ENCODE measurements at regions not wholly inside any gene's neighbourhood (a gene's known extent, or its start where the extent isn't known, plus 50 kb on each side); places are given as distances from the start of the nearest gene placed in this dataset.

DNA sequence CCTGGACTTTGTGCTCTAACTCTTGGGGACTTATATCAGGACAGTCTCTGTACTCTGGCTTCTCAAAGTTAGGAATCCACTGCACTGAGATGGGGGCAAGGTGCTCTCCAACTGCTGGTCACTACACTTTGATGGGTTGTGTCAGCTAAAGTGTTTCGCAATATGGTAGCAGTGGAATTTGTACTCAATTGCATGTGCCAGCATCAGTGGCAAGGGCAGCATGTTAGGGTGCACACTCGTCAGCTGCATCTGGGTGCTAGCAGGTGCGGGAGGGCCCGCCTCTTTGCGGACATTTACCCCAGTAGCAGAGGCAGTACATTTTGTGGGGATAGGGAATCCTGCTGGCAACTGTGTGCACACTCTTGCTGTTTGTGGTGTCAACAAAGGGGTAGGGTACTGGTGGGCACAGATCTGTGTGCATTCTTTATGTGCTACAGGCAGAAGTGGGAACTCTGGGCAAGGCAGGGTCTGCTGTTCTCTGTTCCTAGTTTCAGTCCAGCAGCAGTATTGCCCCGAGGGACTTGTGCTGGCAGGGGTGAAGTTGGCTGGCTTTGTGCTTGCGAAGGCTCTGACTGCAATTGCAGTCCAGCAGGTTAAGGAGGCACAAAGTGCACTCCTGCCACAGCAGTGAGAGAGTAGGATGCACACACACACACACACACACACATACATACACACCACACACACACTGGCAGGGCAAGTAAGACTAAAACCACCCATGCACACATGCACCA is 924.8 kb upstream of the CDH9 start:
- ChIA-PET CTCF (ENCODE audit: partially characterized antibody) (no interaction called here), POLR2A (ENCODE audit: partially characterized antibody) (no interaction called here)
- Histone ChIP-seq H3K23ac (ENCODE audit: insufficient read length) (no peak overlapping the region), H4K91ac (replicated peaks; ENCODE audit: insufficient read length, low read length) (no peak overlapping the region), H3K9ac (replicated peaks in 1 of 4; ENCODE audit: extremely low read depth in 1 of 4, low read depth in 3 of 4, low read length in 3 of 4) (no peak overlapping the region), H3K27me3 (replicated peaks in 1 of 4; ENCODE audit: control insufficient read depth in 3 of 4, extremely low read depth in 1 of 4, insufficient read depth in 3 of 4, low read length in 3 of 4) (no peaks in the 10 kb centered on the region), H3K79me1 (ENCODE audit: low read depth, low read length) (no peaks in the 10 kb centered on the region), H2AFZ (ENCODE audit: low read length) (no peak overlapping the region), H2BK20ac (ENCODE audit: low read length) (no peak overlapping the region), H3K23me2 (ENCODE audit: low read depth, low read length) (no peaks in the 10 kb centered on the region), H3K9me3 (ENCODE audit: insufficient read depth in 2 of 2, low read depth in 1 of 2, low read length in 1 of 2) (peaks cover 9 to 12% of the 10 kb centered on the region in 2 experiments; a peak in 3 of 4 replicates), H2BK120ac (replicated peaks; ENCODE audit: low read depth, low read length) (no peak overlapping the region), H4K5ac (ENCODE audit: insufficient read length, low read depth, low read length) (no peak overlapping the region), H2BK12ac (ENCODE audit: low read depth, low read length) (no peak overlapping the region), H3K4ac (replicated peaks; ENCODE audit: insufficient read length, low read depth, low read length) (no peak overlapping the region), H3K27ac (ENCODE audit: low read depth, low read length) (no peak overlapping the region), H3K18ac (ENCODE audit: extremely low read depth, low read length) (no peak overlapping the region), H3K14ac (ENCODE audit: insufficient read length) (no peak overlapping the region), H2AK5ac (ENCODE audit: low read depth, low read length) (no peak overlapping the region), H3K79me2 (ENCODE audit: control insufficient read depth in 1 of 2, insufficient read depth in 2 of 2, low read length in 2 of 2) (no peaks in the 10 kb centered on the region), H4K8ac (ENCODE audit: extremely low read depth, insufficient read depth, low read length) (peak overlapping the region; percentile 11; the same call in 1 of the 2 replicates), H3K4me3 (ENCODE audit: extremely low read depth in 1 of 4, insufficient read depth in 2 of 4, low read depth in 3 of 4, low read length in 4 of 4) (no peak overlapping the region), H4K20me1 (replicated peaks in 1 of 2; ENCODE audit: control insufficient read depth in 1 of 2, insufficient read depth in 2 of 2, low read length in 2 of 2) (no peaks in the 10 kb centered on the region), H3K56ac (replicated peaks; ENCODE audit: insufficient read length, low read depth, low read length) (no peak overlapping the region), H3K36me3 (ENCODE audit: control insufficient read depth in 2 of 4, insufficient read depth in 4 of 4, low read length in 3 of 4) (peaks cover 0 to 2% (median 0%) of the 10 kb centered on the region in 4 experiments; a peak in 1 of 8 replicates), H3K4me2 (ENCODE audit: insufficient read depth in 1 of 2, low read depth in 2 of 2, low read length in 2 of 2) (no peak overlapping the region), H2BK15ac (ENCODE audit: low read length) (no peak overlapping the region), H2BK5ac (ENCODE audit: low read depth, low read length) (no peak overlapping the region), H3K4me1 (replicated peaks in 1 of 4; ENCODE audit: control insufficient read depth in 3 of 4, insufficient read depth in 4 of 4, low read length in 3 of 4) (no peaks in the 10 kb centered on the region)
- DNase-seq (ENCODE audit: low read depth in 1 of 2, low spot score in 2 of 2), result no peak
- 92% methylated on average over 7 of the region's 7 CpGs; no CpG with 5 or more reads in 1 of the 2 experiments for WGBS, 2 experiments (ENCODE audit: extremely low coverage in 1 of 2, insufficient coverage in 1 of 2, insufficient read length in 1 of 2, insufficient replicate concordance in 2 of 2, low coverage in 1 of 2, low lambda C conversion rate in 2 of 2, missing lambda C conversion rate in 1 of 2)
- no peak for FAIRE-seq
- TF ChIP-seq SIX5 (IDR thresholded peaks at IDR 0.05; ENCODE audit: low read depth, low read length), result no peak
- peak; percentile 43; the same call in 1 of the 2 replicates for TF ChIP-seq CEBPB (IDR thresholded peaks at IDR 0.05; ENCODE audit: low read depth, low read length)

All from H1 (cell line).